Medulla oblongata (tissue), 1 donor: ENCODE measurements at regions not wholly inside any gene's neighbourhood (a gene's known extent, or its start where the extent isn't known, plus 50 kb on each side); places are given as distances from the start of the nearest gene placed in this dataset.
"Not testable (repeated sequence)": the region's sequence is repeated elsewhere in the genome, so short reads cannot be mapped to it uniquely, and the experiment has no call there.

Source experiments
- DNase-seq: peaks from one replicate; pipeline ENCODE4 v3.0.0-alpha.2; 2015; ENCODE audit errors: extremely low spot score

GRCh38 chr2:42974169-42974720, 181.9 kb upstream of the HAAO start:
- no peak for DNase-seq

GRCh38 chr2:42973726-42974125, 181.3 kb upstream of the HAAO start:
- no peak for DNase-seq

GRCh38 chr2:42972933-42973516, 180.6 kb upstream of the HAAO start:
- DNase-seq = not testable (repeated sequence)

- DNase-seq = no peak
These were observed 179.8 kb upstream of the HAAO start for GRCh38 chr2:42971947-42972736.

- no peak for DNase-seq
These were observed 179.0 kb upstream of the HAAO start for GRCh38 chr2:42971381-42971780.

- no peak for DNase-seq
These were observed 177.8 kb upstream of the HAAO start for GRCh38 chr2:42970151-42970550.

- no peak for DNase-seq
These were observed 177.1 kb upstream of the HAAO start for GRCh38 chr2:42969231-42970150.

GRCh38 chr2:42967959-42968674, 175.7 kb upstream of the HAAO start:
- DNase-seq = no peak

- DNase-seq = no peak
These were observed 173.5 kb upstream of the HAAO start for GRCh38 chr2:42965910-42966309.

GRCh38 chr2:42965196-42965595, 172.8 kb upstream of the HAAO start:
- no peak for DNase-seq

- DNase-seq = peak; percentile 76
These were observed 172.2 kb upstream of the HAAO start for GRCh38 chr2:42964439-42965083.

- no peak for DNase-seq
These were observed 171.2 kb upstream of the HAAO start for GRCh38 chr2:42963452-42964068.

GRCh38 chr2:42962508-42962953, 170.1 kb upstream of the HAAO start:
- no peak for DNase-seq

- no peak for DNase-seq
These were observed 169.6 kb upstream of the HAAO start for GRCh38 chr2:42961961-42962360.

- DNase-seq = peak; percentile 64
These were observed 169.0 kb upstream of the HAAO start for GRCh38 chr2:42961385-42961811.

GRCh38 chr2:42960842-42961180, 168.4 kb upstream of the HAAO start:
- no peak for DNase-seq

- no peak for DNase-seq
These were observed 167.8 kb upstream of the HAAO start for GRCh38 chr2:42960002-42960841.

- no peak for DNase-seq
These were observed 167.0 kb upstream of the HAAO start for GRCh38 chr2:42959234-42960001.

GRCh38 chr2:42958741-42959233, 166.4 kb upstream of the HAAO start:
- DNase-seq = no peak
